ENCODE measurements at regions not wholly inside any gene's neighbourhood (a gene's known extent, or its start where the extent isn't known, plus 50 kb on each side); places are given as distances from the start of the nearest gene placed in this dataset.

DNA sequence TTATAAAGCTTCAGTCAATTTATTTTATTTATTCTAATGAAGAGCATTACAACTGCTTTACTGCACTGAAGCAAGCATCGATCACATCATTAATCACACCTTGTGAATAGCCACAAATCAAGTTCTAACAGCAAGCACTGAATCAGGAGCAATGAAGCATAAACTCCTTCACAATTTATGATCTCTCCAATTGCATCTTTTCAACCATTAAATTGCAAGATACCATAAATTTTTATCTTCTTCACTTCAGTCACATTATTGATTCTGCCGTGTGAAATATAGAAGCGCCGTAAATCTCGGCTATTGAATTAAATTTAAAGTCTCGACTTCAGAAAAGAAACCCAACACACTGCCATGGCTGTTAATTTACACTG is 298.7 kb downstream of the CDCA7 start:
- TF ChIP-seq CTCF (IDR thresholded peaks at IDR 0.05), result no peak
- TF ChIP-seq ZFX (IDR thresholded peaks at IDR 0.05; ENCODE audit: borderline replicate concordance), result no peak
